ENCODE measurements at regions not wholly inside any gene's neighbourhood (a gene's known extent, or its start where the extent isn't known, plus 50 kb on each side); places are given as distances from the start of the nearest gene placed in this dataset.

DNA sequence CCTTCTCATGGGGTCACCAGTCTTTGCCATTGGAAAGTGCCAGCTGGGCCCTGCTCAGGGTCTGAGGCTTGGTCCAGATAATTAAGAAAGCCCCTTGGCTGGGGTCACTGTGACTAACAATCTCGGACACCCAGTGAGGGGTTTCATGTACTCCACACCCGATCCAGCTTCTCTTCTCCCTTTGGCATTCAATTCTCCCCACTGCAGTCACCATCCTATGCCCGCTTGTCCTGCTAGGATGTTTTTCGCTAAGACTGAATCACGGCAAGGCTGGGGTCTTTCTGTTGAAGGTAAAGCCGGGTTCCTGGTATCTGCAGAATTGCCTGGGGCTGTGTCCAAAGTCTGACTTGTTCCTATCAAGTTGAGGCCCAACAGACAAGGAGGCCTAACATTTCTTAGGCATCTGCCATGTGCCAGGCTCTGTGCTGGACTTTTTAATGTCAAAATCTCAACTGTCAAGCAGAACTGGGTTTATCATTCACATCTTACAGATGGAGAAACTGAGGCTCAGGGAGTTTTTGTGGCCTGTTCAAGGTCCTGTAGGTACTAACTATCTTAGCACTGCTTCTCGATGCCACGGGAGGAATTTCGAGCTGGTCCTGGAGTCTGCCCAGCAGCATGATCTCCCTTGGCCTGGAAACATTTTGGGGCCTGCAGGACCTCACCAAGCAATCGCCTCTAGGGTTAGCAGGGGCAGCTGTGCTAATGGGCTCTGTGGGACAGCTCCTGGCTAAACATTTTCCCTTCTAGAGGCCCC, 142.0 kb upstream of the ALDH1B1 start:
- no peaks in the 10 kb centered on the region for H3K4me1 ChIP-seq (ENCODE audit: control insufficient read depth in 1 of 2, extremely low read depth in 1 of 2, insufficient read depth in 2 of 2, low read length in 2 of 2)
- no peak overlapping the region for H3K27ac ChIP-seq (ENCODE audit: low read length)
- Mint-ChIP-seq H3K4me1 (no peaks in the 10 kb centered on the region), H3K9me3 (no peaks in the 10 kb centered on the region), H3K4me3 (no peak overlapping the region), H3K27me3 (peaks cover 0 to 4% of the 10 kb centered on the region in 2 donors), H3K36me3 (no peaks in the 10 kb centered on the region), H3K27ac (no peak overlapping the region)
- H3K36me3 ChIP-seq (ENCODE audit: control insufficient read depth in 2 of 2, extremely low read depth in 1 of 2, insufficient read depth in 1 of 2, low read length in 1 of 2): no peaks in the 10 kb centered on the region
- no peak overlapping the region for H3K4me3 ChIP-seq (ENCODE audit: control insufficient read depth in 1 of 2, extremely low read depth in 1 of 2, low read length in 1 of 2)
- H3K27me3 ChIP-seq (replicated peaks in 1 of 2; ENCODE audit: control insufficient read depth in 2 of 2, extremely low read depth in 1 of 2, insufficient read depth in 2 of 2, low read length in 1 of 2): peaks cover 0 to 10% of the 10 kb centered on the region in 2 experiments
- DNase-seq: no peak
- H3K9me3 ChIP-seq: no peaks in the 10 kb centered on the region
- WGBS (ENCODE audit: insufficient coverage): 71% methylated on average over 6 of the region's 10 CpGs
- ChIA-PET POLR2A (no interaction called here), CTCF (no interaction called here)
- no peak for ATAC-seq (replicated peaks in 1 of 4)

GRCh38 chr9:38249587-38250210, 142.8 kb upstream of the ALDH1B1 start:
- Mint-ChIP-seq H3K9me3 (no peaks in the 10 kb centered on the region), H3K4me3 (no peak overlapping the region), H3K27me3 (peaks cover 0 to 6% of the 10 kb centered on the region in 2 donors), H3K27ac (no peak overlapping the region), H3K4me1 (no peaks in the 10 kb centered on the region), H3K36me3 (no peaks in the 10 kb centered on the region)
- Histone ChIP-seq H3K27me3 (replicated peaks in 1 of 2; ENCODE audit: control insufficient read depth in 2 of 2, extremely low read depth in 1 of 2, insufficient read depth in 2 of 2, low read length in 1 of 2) (peaks cover 0 to 10% of the 10 kb centered on the region in 2 experiments), H3K27ac (ENCODE audit: low read length) (no peak overlapping the region), H3K36me3 (ENCODE audit: control insufficient read depth in 2 of 2, extremely low read depth in 1 of 2, insufficient read depth in 1 of 2, low read length in 1 of 2) (no peaks in the 10 kb centered on the region), H3K4me1 (ENCODE audit: control insufficient read depth in 1 of 2, extremely low read depth in 1 of 2, insufficient read depth in 2 of 2, low read length in 2 of 2) (no peaks in the 10 kb centered on the region), H3K9me3 (no peaks in the 10 kb centered on the region), H3K4me3 (ENCODE audit: control insufficient read depth in 1 of 2, extremely low read depth in 1 of 2, low read length in 1 of 2) (no peak overlapping the region)
- 84% methylated on average over 5 of the region's 6 CpGs for WGBS (ENCODE audit: insufficient coverage)
- ChIA-PET POLR2A (no interaction called here), CTCF (no interaction called here)
- DNase-seq (no peak), ATAC-seq (replicated peaks in 1 of 4) (no peak)

DNA sequence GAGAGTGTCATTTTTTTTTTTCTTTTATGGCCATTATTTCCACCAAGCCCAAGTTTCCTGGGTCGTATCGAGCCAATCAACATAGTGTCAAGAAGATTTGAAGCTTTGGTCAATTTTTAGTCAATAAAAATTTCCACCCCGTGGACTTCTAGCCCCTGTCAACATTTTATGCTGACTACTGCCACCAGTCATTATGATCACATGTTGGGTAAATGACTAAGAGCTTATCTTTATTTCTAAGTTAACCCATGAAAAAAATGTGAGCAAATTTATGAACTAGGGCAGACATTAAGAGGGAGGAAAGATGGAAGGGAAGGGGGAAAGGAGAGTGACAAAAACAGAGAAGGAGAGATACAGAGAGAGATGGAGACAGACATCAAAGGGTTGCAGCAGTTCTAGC, 143.5 kb upstream of the ALDH1B1 start:
- no peaks in the 10 kb centered on the region for H3K9me3 Mint-ChIP-seq
- H3K4me1 Mint-ChIP-seq: no peaks in the 10 kb centered on the region
- ATAC-seq (replicated peaks in 1 of 4) (no peak), DNase-seq (no peak)
- Histone ChIP-seq H3K4me1 (ENCODE audit: control insufficient read depth in 1 of 2, extremely low read depth in 1 of 2, insufficient read depth in 2 of 2, low read length in 2 of 2) (no peaks in the 10 kb centered on the region), H3K36me3 (ENCODE audit: control insufficient read depth in 2 of 2, extremely low read depth in 1 of 2, insufficient read depth in 1 of 2, low read length in 1 of 2) (no peaks in the 10 kb centered on the region), H3K27me3 (replicated peaks in 1 of 2; ENCODE audit: control insufficient read depth in 2 of 2, extremely low read depth in 1 of 2, insufficient read depth in 2 of 2, low read length in 1 of 2) (peaks cover 0 to 10% of the 10 kb centered on the region in 2 experiments), H3K9me3 (no peaks in the 10 kb centered on the region), H3K27ac (ENCODE audit: low read length) (no peak overlapping the region), H3K4me3 (ENCODE audit: control insufficient read depth in 1 of 2, extremely low read depth in 1 of 2, low read length in 1 of 2) (no peak overlapping the region)
- ChIA-PET POLR2A (no interaction called here), CTCF (no interaction called here)
- H3K27me3 Mint-ChIP-seq: peaks cover 0 to 6% of the 10 kb centered on the region in 2 donors
- no CpG with 5 or more reads among the region's 3 CpGs for WGBS (ENCODE audit: insufficient coverage)
- no peak overlapping the region for H3K27ac Mint-ChIP-seq
- H3K4me3 Mint-ChIP-seq: no peak overlapping the region
- H3K36me3 Mint-ChIP-seq: no peaks in the 10 kb centered on the region

DNA sequence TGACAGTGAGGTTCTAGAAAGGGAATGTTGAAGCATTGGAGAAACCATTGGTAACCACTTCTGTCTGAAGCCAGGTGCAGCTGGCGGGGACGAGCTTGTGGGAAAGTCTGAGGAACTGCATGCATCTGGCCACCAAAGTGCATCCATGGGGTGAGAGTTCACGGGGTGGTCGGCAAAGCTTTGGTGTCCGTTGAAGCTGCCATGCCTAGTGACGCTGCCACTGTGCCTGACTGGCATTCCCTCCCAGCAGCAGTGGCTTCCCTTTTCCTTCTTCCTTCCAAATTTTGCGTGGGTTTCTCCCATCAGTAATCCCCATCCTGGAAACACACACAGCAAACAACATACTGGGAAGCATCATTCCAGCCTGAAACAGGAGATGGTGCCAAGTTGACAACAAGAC, 145.7 kb upstream of the ALDH1B1 start:
- Histone ChIP-seq H3K4me1 (ENCODE audit: control insufficient read depth in 1 of 2, extremely low read depth in 1 of 2, insufficient read depth in 2 of 2, low read length in 2 of 2) (no peaks in the 10 kb centered on the region), H3K36me3 (ENCODE audit: control insufficient read depth in 2 of 2, extremely low read depth in 1 of 2, insufficient read depth in 1 of 2, low read length in 1 of 2) (no peaks in the 10 kb centered on the region), H3K4me3 (ENCODE audit: control insufficient read depth in 1 of 2, extremely low read depth in 1 of 2, low read length in 1 of 2) (no peak overlapping the region), H3K27ac (ENCODE audit: low read length) (no peak overlapping the region), H3K27me3 (replicated peaks in 1 of 2; ENCODE audit: control insufficient read depth in 2 of 2, extremely low read depth in 1 of 2, insufficient read depth in 2 of 2, low read length in 1 of 2) (peaks cover 0 to 10% of the 10 kb centered on the region in 2 experiments), H3K9me3 (no peaks in the 10 kb centered on the region)
- ChIA-PET POLR2A (no interaction called here), CTCF (no interaction called here)
- DNase-seq (no peak), ATAC-seq (replicated peaks in 1 of 4) (no peak)
- Mint-ChIP-seq H3K27ac (no peak overlapping the region), H3K4me1 (no peaks in the 10 kb centered on the region), H3K36me3 (no peaks in the 10 kb centered on the region), H3K27me3 (peaks cover 0 to 4% of the 10 kb centered on the region in 2 donors), H3K9me3 (no peaks in the 10 kb centered on the region), H3K4me3 (no peak overlapping the region)
- 89% methylated on average over 6 of the region's 7 CpGs for WGBS (ENCODE audit: insufficient coverage)

DNA sequence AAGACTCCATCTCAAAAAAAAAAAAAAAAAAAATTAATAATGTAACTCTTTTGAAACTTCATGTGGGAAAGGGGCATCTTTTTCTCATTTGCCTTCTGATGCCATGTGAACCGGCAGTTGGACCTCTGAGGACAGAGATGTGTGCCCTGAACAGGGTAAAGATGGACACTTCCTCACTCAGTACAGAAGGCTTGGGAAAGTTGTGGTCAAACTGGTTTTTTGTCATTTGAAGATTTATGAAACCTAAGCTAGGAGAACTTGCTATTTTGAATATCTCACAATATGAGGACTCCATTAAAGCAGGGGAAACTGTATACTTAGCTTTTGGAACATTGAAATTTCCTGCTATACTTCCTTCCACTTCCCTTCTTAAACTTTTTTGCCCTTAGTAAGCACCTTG, 147.5 kb upstream of the ALDH1B1 start:
- Mint-ChIP-seq H3K4me1 (no peaks in the 10 kb centered on the region), H3K27me3 (peaks cover 0 to 4% of the 10 kb centered on the region in 2 donors), H3K27ac (no peak overlapping the region), H3K9me3 (no peaks in the 10 kb centered on the region), H3K4me3 (no peak overlapping the region), H3K36me3 (no peaks in the 10 kb centered on the region)
- Histone ChIP-seq H3K4me1 (ENCODE audit: control insufficient read depth in 1 of 2, extremely low read depth in 1 of 2, insufficient read depth in 2 of 2, low read length in 2 of 2) (no peaks in the 10 kb centered on the region), H3K4me3 (ENCODE audit: control insufficient read depth in 1 of 2, extremely low read depth in 1 of 2, low read length in 1 of 2) (no peak overlapping the region), H3K9me3 (no peaks in the 10 kb centered on the region), H3K27ac (ENCODE audit: low read length) (no peak overlapping the region), H3K36me3 (ENCODE audit: control insufficient read depth in 2 of 2, extremely low read depth in 1 of 2, insufficient read depth in 1 of 2, low read length in 1 of 2) (no peaks in the 10 kb centered on the region), H3K27me3 (replicated peaks in 1 of 2; ENCODE audit: control insufficient read depth in 2 of 2, extremely low read depth in 1 of 2, insufficient read depth in 2 of 2, low read length in 1 of 2) (peaks cover 0 to 5% of the 10 kb centered on the region in 2 experiments)
- no peak for DNase-seq
- ChIA-PET POLR2A (no interaction called here), CTCF (interaction anchor here in 1 of 2 donors (0.7 kb wide), 1 partner anchor 11 kb away, joined by 4 read pairs; no protein-coding TSS in a partner anchor)
- no peak for ATAC-seq (replicated peaks in 1 of 4)
- WGBS (ENCODE audit: insufficient coverage): no CpG with 5 or more reads among the region's 1 CpG

- H3K27ac ChIP-seq (ENCODE audit: low read length): no peak overlapping the region
- no peaks in the 10 kb centered on the region for H3K4me1 ChIP-seq (ENCODE audit: control insufficient read depth in 1 of 2, extremely low read depth in 1 of 2, insufficient read depth in 2 of 2, low read length in 2 of 2)
- ChIA-PET CTCF (interaction anchor here (0.7 kb wide), 2 partner anchors 9 to 10 kb away, joined by 3 to 4 read pairs; no protein-coding TSS in a partner anchor), POLR2A (no interaction called here)
- H3K27me3 Mint-ChIP-seq: peaks cover 0 to 4% of the 10 kb centered on the region in 2 donors
- 47% methylated on average over 3 of the region's 4 CpGs for WGBS (ENCODE audit: insufficient coverage)
- H3K27me3 ChIP-seq (replicated peaks in 1 of 2; ENCODE audit: control insufficient read depth in 2 of 2, extremely low read depth in 1 of 2, insufficient read depth in 2 of 2, low read length in 1 of 2): peaks cover 0 to 3% of the 10 kb centered on the region in 2 experiments
- no peak overlapping the region for H3K4me3 ChIP-seq (ENCODE audit: control insufficient read depth in 1 of 2, extremely low read depth in 1 of 2, low read length in 1 of 2)
- no peaks in the 10 kb centered on the region for H3K36me3 ChIP-seq (ENCODE audit: control insufficient read depth in 2 of 2, extremely low read depth in 1 of 2, insufficient read depth in 1 of 2, low read length in 1 of 2)
- no peaks in the 10 kb centered on the region for H3K9me3 Mint-ChIP-seq
- H3K36me3 Mint-ChIP-seq: no peaks in the 10 kb centered on the region
- no peak overlapping the region for H3K27ac Mint-ChIP-seq
- H3K4me3 Mint-ChIP-seq: no peak overlapping the region
- H3K9me3 ChIP-seq: no peaks in the 10 kb centered on the region
- DNase-seq (no peak), ATAC-seq (replicated peaks in 1 of 4) (no peak)
- H3K4me1 Mint-ChIP-seq: no peaks in the 10 kb centered on the region
Measured at GRCh38 chr9:38243993-38244392, 148.5 kb upstream of the ALDH1B1 start.

Data from T-cell (primary cell).